ENCODE measurements at regions not wholly inside any gene's neighbourhood (a gene's known extent, or its start where the extent isn't known, plus 50 kb on each side); places are given as distances from the start of the nearest gene placed in this dataset.
A peak's percentile ranks its signal among the peaks of the same experiment; 100 is the strongest.

DNA sequence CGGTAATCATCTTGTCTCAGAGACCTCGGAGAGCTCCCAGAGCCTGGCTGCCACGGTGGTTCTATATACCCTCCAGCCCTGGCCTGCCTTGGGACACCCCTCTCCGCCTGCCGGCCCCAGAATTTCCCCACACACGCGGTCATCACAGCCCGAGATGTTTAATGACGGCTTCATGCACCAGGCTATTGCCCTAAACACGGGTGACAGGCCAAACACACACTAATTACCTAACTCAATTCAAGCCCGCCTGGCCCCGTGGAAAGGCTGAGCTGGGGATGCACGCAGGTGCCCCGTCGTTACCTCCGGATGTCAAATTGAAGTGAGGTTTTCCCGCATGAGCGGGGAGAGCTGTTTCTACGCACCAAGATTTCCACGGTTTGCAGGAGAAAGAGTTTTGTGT is 72.9 kb upstream of the PPP2R3B start:
- WGBS (ENCODE audit: insufficient coverage): 88% methylated on average over 20 of the region's 20 CpGs
- Histone ChIP-seq H3K4me1 (ENCODE audit: control insufficient read depth in 1 of 2, insufficient read depth in 2 of 2, low read length in 2 of 2) (no peaks in the 10 kb centered on the region), H3K4me2 (replicated peaks; ENCODE audit: extremely low read depth, low read length, poor library complexity, severe bottlenecking) (no peak overlapping the region), H4K20me1 (ENCODE audit: insufficient read depth, low read length) (no peaks in the 10 kb centered on the region), H3K27ac (ENCODE audit: low read depth in 1 of 2, low read length in 2 of 2) (no peak overlapping the region), H3K9me3 (replicated peaks in 1 of 2; ENCODE audit: control insufficient read depth in 1 of 2, insufficient read depth in 1 of 2, low read length in 2 of 2) (peaks cover 19 to 24% of the 10 kb centered on the region in 2 donors), H3K27me3 (ENCODE audit: control insufficient read depth in 2 of 2, insufficient read depth in 2 of 2, low read length in 2 of 2) (no peaks in the 10 kb centered on the region), H3K4me3 (replicated peaks in 1 of 3; ENCODE audit: low read depth in 2 of 3, low read length in 3 of 3) (no peak overlapping the region), H2AFZ (ENCODE audit: insufficient read depth, low read depth, low read length, poor library complexity, severe bottlenecking) (no peak overlapping the region), H3K9ac (ENCODE audit: insufficient read depth, low read length, poor library complexity, severe bottlenecking) (no peak overlapping the region), H3K79me2 (ENCODE audit: insufficient read depth, low read length) (no peaks in the 10 kb centered on the region), H3K36me3 (replicated peaks in 1 of 2; ENCODE audit: control insufficient read depth in 1 of 2, insufficient read depth in 2 of 2, low read length in 2 of 2) (no peaks in the 10 kb centered on the region)
- Mint-ChIP-seq H3K9me3 (peaks cover 14 to 26% (median 14%) of the 10 kb centered on the region in 7 donors), H3K36me3 (no peaks in the 10 kb centered on the region), H3K27ac (no peak overlapping the region), H3K27me3 (ENCODE audit: low read depth in 3 of 3) (peaks cover 0 to 3% (median 1%) of the 10 kb centered on the region in 3 donors), H3K4me3 (no peak overlapping the region), H3K4me1 (no peaks in the 10 kb centered on the region)
- TF ChIP-seq, protein P1, sequence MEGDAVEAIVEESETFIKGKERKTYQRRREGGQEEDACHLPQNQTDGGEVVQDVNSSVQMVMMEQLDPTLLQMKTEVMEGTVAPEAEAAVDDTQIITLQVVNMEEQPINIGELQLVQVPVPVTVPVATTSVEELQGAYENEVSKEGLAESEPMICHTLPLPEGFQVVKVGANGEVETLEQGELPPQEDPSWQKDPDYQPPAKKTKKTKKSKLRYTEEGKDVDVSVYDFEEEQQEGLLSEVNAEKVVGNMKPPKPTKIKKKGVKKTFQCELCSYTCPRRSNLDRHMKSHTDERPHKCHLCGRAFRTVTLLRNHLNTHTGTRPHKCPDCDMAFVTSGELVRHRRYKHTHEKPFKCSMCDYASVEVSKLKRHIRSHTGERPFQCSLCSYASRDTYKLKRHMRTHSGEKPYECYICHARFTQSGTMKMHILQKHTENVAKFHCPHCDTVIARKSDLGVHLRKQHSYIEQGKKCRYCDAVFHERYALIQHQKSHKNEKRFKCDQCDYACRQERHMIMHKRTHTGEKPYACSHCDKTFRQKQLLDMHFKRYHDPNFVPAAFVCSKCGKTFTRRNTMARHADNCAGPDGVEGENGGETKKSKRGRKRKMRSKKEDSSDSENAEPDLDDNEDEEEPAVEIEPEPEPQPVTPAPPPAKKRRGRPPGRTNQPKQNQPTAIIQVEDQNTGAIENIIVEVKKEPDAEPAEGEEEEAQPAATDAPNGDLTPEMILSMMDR (IDR thresholded peaks at IDR 0.05): no peak
- no peak for DNase-seq
- intact Hi-C loops (cut with micrococcal nuclease): no loop called here

DNA sequence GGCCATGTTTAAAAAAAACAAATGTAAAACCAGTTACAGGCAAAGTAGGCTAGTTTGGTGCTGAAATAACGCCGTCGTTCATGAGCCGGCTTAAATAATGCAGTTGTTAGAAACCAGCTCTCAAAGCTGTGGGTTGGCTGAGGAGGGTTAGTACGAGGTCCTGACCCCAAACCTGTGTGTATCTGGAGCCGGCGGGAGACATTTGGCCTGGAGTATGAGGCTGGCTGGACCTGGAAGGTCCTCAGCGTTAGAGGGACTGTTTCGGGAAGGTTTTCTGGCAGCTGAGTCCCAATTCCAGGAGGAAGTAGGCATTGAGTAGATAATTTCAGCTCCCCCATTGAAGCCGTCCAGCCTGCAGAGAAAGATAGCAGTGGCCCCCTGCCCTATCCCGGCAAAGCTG is 73.4 kb upstream of the PPP2R3B start:
- Histone ChIP-seq H3K79me2 (ENCODE audit: insufficient read depth, low read length) (no peaks in the 10 kb centered on the region), H4K20me1 (ENCODE audit: insufficient read depth, low read length) (no peaks in the 10 kb centered on the region), H3K9me3 (replicated peaks in 1 of 2; ENCODE audit: control insufficient read depth in 1 of 2, insufficient read depth in 1 of 2, low read length in 2 of 2) (peaks cover 19 to 24% of the 10 kb centered on the region in 2 donors), H3K27ac (ENCODE audit: low read depth in 1 of 2, low read length in 2 of 2) (no peak overlapping the region), H3K9ac (ENCODE audit: insufficient read depth, low read length, poor library complexity, severe bottlenecking) (no peak overlapping the region), H3K27me3 (ENCODE audit: control insufficient read depth in 2 of 2, insufficient read depth in 2 of 2, low read length in 2 of 2) (no peaks in the 10 kb centered on the region), H3K4me2 (replicated peaks; ENCODE audit: extremely low read depth, low read length, poor library complexity, severe bottlenecking) (no peak overlapping the region), H3K4me1 (ENCODE audit: control insufficient read depth in 1 of 2, insufficient read depth in 2 of 2, low read length in 2 of 2) (no peaks in the 10 kb centered on the region), H2AFZ (ENCODE audit: insufficient read depth, low read depth, low read length, poor library complexity, severe bottlenecking) (no peak overlapping the region), H3K4me3 (replicated peaks in 1 of 3; ENCODE audit: low read depth in 2 of 3, low read length in 3 of 3) (no peak overlapping the region), H3K36me3 (replicated peaks in 1 of 2; ENCODE audit: control insufficient read depth in 1 of 2, insufficient read depth in 2 of 2, low read length in 2 of 2) (no peaks in the 10 kb centered on the region)
- H3K36me3 Mint-ChIP-seq: no peaks in the 10 kb centered on the region
- H3K4me3 Mint-ChIP-seq: no peak overlapping the region
- 85% methylated on average over 11 of the region's 11 CpGs for WGBS (ENCODE audit: insufficient coverage)
- no peak for DNase-seq
- H3K4me1 Mint-ChIP-seq: no peaks in the 10 kb centered on the region
- intact Hi-C loops (cut with micrococcal nuclease): no loop called here
- peak overlapping the region in 1 of 7 donors; percentile 19 for H3K27ac Mint-ChIP-seq
- H3K9me3 Mint-ChIP-seq: peaks cover 11 to 23% (median 15%) of the 10 kb centered on the region in 7 donors
- TF ChIP-seq, protein P1 (IDR thresholded peaks at IDR 0.05): no peak
- H3K27me3 Mint-ChIP-seq (ENCODE audit: low read depth in 3 of 3): peaks cover 0 to 3% (median 1%) of the 10 kb centered on the region in 3 donors

All from CD14-positive monocyte (primary cell).